Kidney (tissue), 13 donors: ENCODE measurements at regions not wholly inside any gene's neighbourhood (a gene's known extent, or its start where the extent isn't known, plus 50 kb on each side); places are given as distances from the start of the nearest gene placed in this dataset.

Experiments
- DNase-seq, 5 donors: peaks; one replicate each; pipeline ENCODE4 v3.0.0-alpha.2; 2013 to 2020
- FAIRE-seq: peaks from 2 replicates; lab custom pipeline; 2012; peaks lifted over from hg19 to GRCh38; lab: Jason Lieb, UNC
- H3K27ac ChIP-seq, 2 donors: one replicate each; pipeline ENCODE4 v1.7.0; 2013; ENCODE audit warnings: low read depth in 2 of 2, low read length in 2 of 2, inconsistent platforms in 1 of 2
- H3K27me3 ChIP-seq: one replicate; pipeline ENCODE4 v1.7.1; 2013; ENCODE audit warnings: low read length, inconsistent platforms; ENCODE audit not compliant: control insufficient read depth, insufficient read depth
- H3K36me3 ChIP-seq, 3 donors: one replicate each; pipeline versions ENCODE4 v1.7.0 to v1.7.1; 2013; ENCODE audit warnings: low read length in 3 of 3, control low read depth in 1 of 3, inconsistent platforms in 1 of 3; ENCODE audit not compliant: insufficient read depth in 3 of 3, control insufficient read depth in 2 of 3
- H3K4me1 ChIP-seq, 3 donors: one replicate each; pipeline versions ENCODE4 v1.7.0 to v1.7.1; 2013; ENCODE audit warnings: low read length in 3 of 3, inconsistent platforms in 1 of 3, low read depth in 1 of 3; ENCODE audit not compliant: control insufficient read depth in 2 of 3, insufficient read depth in 2 of 3
- H3K4me3 ChIP-seq, 3 donors: one replicate each; pipeline versions ENCODE4 v1.7.0 to v1.8.1; 2013; ENCODE audit warnings: low read length in 3 of 3, control low read depth in 1 of 3, inconsistent platforms in 1 of 3
- H3K9ac ChIP-seq, 3 donors: one replicate each; pipeline versions ENCODE4 v1.7.0 to v1.7.1; 2013; ENCODE audit warnings: low read length in 3 of 3, control low read depth in 1 of 3, inconsistent platforms in 1 of 3
- H3K9me3 ChIP-seq, 3 donors: one replicate each; pipeline versions ENCODE4 v1.7.0 to v1.7.1; 2013; ENCODE audit warnings: low read length in 3 of 3, control low read depth in 1 of 3, inconsistent platforms in 1 of 3; ENCODE audit not compliant: control insufficient read depth in 2 of 3, insufficient read depth in 1 of 3
- intact Hi-C: fragments of 100-400 bp; cut with DNase I; formaldehyde crosslinking; loops from one replicate; pipeline ENCODE4 v1.11.1; 2022
- TF ChIP-seq, protein P1 (sequence below): IDR thresholded peaks from 3 replicates; pipeline ENCODE4 v1.5.1; 2012; ENCODE audit warnings: mild to moderate bottlenecking, moderate library complexity, borderline replicate concordance; ENCODE audit not compliant: insufficient read depth; ENCODE audit errors: extremely low read depth
- donor health status: control.
- donor health status: control.
- donor health status: control.
- donor health status: control.
- donor health status: control.
- donor health status: DM: yes; HTN: yes; CAD: no.
- donor health status: Normal renal cell carcinoma (clear cell type).

DNA sequence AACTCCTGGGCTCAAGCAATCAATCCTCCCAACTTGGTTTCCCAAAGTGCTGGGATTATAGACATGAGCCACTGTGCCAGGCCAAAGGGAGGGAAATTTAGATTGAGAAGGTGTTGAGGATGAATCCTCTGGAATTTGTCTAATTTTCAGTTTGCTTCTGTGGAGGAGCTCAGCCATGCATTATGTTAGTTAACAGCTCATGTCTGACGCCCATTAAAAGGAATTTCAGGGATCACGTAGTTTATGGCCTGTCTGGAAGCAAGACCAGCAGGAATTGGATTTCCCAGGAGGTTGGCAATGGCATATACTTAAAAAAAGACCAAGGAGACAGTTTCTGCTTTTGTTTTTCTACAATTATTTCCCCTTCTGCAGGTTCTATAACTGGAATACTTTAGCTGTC lies 165.7 kb downstream of the OTUD1 start:
- FAIRE-seq (no peak), DNase-seq (peak in 3 of 5 donors; percentile 54 to 87 (median 87))
- no peak overlapping the region for H3K9ac ChIP-seq
- no peaks in the 10 kb centered on the region for H3K36me3 ChIP-seq
- intact Hi-C loops, result no loop called here
- H3K27me3 ChIP-seq, result no peaks in the 10 kb centered on the region
- no peaks in the 10 kb centered on the region for H3K9me3 ChIP-seq
- TF ChIP-seq, protein P1, sequence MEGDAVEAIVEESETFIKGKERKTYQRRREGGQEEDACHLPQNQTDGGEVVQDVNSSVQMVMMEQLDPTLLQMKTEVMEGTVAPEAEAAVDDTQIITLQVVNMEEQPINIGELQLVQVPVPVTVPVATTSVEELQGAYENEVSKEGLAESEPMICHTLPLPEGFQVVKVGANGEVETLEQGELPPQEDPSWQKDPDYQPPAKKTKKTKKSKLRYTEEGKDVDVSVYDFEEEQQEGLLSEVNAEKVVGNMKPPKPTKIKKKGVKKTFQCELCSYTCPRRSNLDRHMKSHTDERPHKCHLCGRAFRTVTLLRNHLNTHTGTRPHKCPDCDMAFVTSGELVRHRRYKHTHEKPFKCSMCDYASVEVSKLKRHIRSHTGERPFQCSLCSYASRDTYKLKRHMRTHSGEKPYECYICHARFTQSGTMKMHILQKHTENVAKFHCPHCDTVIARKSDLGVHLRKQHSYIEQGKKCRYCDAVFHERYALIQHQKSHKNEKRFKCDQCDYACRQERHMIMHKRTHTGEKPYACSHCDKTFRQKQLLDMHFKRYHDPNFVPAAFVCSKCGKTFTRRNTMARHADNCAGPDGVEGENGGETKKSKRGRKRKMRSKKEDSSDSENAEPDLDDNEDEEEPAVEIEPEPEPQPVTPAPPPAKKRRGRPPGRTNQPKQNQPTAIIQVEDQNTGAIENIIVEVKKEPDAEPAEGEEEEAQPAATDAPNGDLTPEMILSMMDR, result no peak
- no peaks in the 10 kb centered on the region for H3K4me1 ChIP-seq
- H3K27ac ChIP-seq, result no peak overlapping the region
- no peak overlapping the region for H3K4me3 ChIP-seq

DNA sequence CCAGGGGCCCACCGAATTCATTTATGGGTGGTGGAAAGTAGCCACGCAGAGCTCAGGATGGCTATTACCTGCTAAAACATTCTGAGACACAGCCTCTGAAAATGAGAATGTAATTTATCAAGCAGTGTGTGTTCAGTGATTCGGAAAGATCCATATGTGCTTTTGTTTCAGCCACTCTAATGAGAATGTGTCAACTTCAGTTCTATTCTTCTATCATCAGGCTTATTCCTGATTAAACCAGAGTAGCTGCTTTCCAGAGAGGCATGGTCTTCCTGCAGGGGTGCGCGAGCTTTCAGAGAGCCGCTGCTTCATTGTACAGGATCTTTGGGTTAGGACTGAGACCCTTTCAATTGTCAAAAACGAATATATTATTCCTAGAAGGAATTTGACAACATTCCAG lies 167.6 kb downstream of the OTUD1 start:
- DNase-seq, result no peak
- H3K9me3 ChIP-seq, result no peaks in the 10 kb centered on the region
- no peaks in the 10 kb centered on the region for H3K36me3 ChIP-seq
- intact Hi-C loops, result no loop called here
- no peaks in the 10 kb centered on the region for H3K27me3 ChIP-seq
- H3K9ac ChIP-seq, result no peak overlapping the region
- no peaks in the 10 kb centered on the region for H3K4me1 ChIP-seq
- no peak for FAIRE-seq
- TF ChIP-seq, protein P1, result no peak
- H3K27ac ChIP-seq, result no peak overlapping the region
- no peak overlapping the region for H3K4me3 ChIP-seq

DNA sequence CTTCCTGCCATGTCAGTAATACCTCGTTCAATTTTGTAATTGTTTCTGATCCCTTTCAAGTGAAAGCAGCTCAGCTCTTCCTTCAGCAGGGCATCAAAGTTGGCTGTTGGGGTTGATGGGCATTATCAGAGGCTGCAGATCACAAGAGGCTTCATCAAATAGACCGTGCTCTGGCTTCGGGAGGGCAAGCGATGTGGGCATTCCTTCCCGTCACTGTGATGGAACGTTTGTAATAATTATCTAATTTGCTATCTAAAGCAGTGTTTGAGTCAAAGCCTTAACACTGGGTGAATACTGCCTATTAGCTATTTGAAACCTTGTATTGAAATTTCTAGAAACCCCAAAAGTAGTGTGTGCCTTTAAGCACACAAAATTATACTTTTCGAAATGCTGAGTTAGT lies 170.1 kb downstream of the OTUD1 start:
- H3K36me3 ChIP-seq, result no peaks in the 10 kb centered on the region
- FAIRE-seq, result no peak
- H3K27me3 ChIP-seq, result no peaks in the 10 kb centered on the region
- H3K4me3 ChIP-seq, result no peak overlapping the region
- no peaks in the 10 kb centered on the region for H3K9me3 ChIP-seq
- H3K27ac ChIP-seq, result no peak overlapping the region
- no peak overlapping the region for H3K9ac ChIP-seq
- no peaks in the 10 kb centered on the region for H3K4me1 ChIP-seq
- TF ChIP-seq, protein P1, result no peak
- no peak for DNase-seq
- intact Hi-C loops, result no loop called here

DNA sequence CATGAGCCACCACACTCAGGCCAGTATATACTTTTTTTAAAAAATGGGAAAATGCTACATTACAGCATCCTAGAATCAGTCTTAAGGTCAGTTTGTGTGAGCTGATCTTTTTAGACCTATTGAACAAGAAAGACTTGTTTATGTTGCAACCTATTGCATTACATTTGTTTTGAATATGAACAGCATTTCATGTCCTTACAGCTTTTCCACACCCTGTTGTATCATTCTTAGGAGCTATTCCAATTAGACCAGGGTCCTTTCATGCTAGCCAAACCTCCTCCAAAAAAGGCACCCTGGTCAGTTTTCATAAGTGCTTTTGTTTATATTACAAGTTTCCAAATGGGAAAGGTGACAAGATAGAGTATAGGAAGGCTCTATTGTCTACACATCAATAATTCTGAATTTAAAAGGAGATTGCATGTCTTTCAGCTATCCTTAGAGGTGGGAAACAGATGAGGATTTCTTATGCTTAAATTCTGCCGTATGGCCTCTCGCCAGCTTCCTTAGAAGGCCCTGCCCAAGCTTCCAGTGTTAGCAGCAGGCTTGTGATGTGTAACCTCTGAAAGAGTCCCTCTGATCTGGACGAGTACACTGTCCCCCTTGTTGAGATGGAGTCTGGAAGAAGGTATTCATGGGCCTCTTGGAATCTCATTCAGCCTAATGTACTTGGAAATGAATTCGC lies 171.9 kb downstream of the OTUD1 start:
- intact Hi-C loops, result no loop called here
- no peak for DNase-seq

More for the DNA sequence above, 171.9 kb downstream of the OTUD1 start:
- Histone ChIP-seq H3K4me1 (no peaks in the 10 kb centered on the region), H3K36me3 (no peaks in the 10 kb centered on the region), H3K9ac (no peak overlapping the region), H3K4me3 (no peak overlapping the region), H3K9me3 (no peaks in the 10 kb centered on the region), H3K27me3 (no peaks in the 10 kb centered on the region), H3K27ac (no peak overlapping the region)
- no peak for FAIRE-seq
- TF ChIP-seq, protein P1, result no peak
